ENCODE measurements at regions not wholly inside any gene's neighbourhood (a gene's known extent, or its start where the extent isn't known, plus 50 kb on each side); places are given as distances from the start of the nearest gene placed in this dataset.

DNA sequence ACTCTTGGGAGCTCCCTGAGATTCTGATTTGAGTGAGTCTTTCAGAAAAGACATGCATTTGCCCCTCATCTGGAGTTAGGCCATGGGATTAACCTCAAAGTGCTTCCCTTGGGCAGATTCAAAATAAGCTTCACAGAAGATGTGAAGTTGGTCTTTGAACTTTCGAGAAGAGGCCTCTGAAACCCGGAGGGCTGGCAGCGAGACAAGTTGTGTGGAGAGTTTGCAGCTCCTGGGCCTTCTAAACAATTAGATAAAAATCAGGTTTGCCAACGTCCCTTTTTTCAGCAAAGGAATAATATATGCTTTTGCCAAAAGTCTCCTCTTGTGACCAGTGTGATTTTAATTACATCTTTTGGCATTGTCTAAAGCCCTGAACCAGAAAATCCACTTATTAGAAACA lies 489.7 kb downstream of the SOX11 start:
- FAIRE-seq (no peak), DNase-seq (ENCODE audit: low read depth) (peak; percentile 18)
- Histone ChIP-seq H3K4me2 (ENCODE audit: low read length) (peak overlapping the region; percentile 76), H3K4me1 (ENCODE audit: insufficient read depth, low read length) (peaks cover 25% of the 10 kb centered on the region), H3K4me3 (ENCODE audit: insufficient read depth, low read depth, low read length) (peak overlapping the region; percentile 14), H3K27ac (ENCODE audit: low read depth, low read length) (peak overlapping the region; percentile 47), H3K9me3 (ENCODE audit: insufficient read depth, low read depth, low read length) (no peaks in the 10 kb centered on the region), H4K20me1 (ENCODE audit: insufficient read depth, low read length) (no peaks in the 10 kb centered on the region), H3K27me3 (ENCODE audit: insufficient read depth, low read length) (no peaks in the 10 kb centered on the region), H3K79me2 (ENCODE audit: insufficient read depth, low read length) (no peaks in the 10 kb centered on the region), H2AFZ (ENCODE audit: low read depth, low read length) (no peak overlapping the region), H3K36me3 (ENCODE audit: insufficient read depth, low read length) (no peaks in the 10 kb centered on the region), H3K9ac (ENCODE audit: low read length) (peak overlapping the region; percentile 9)
- Mint-ChIP-seq H3K9me3 (ENCODE audit: unreplicated experiment) (peaks cover 2% of the 10 kb centered on the region), H3K4me1 (ENCODE audit: low read depth, unreplicated experiment) (peaks cover 9% of the 10 kb centered on the region), H3K27me3 (ENCODE audit: low read depth, unreplicated experiment) (no peaks in the 10 kb centered on the region), H3K27ac (ENCODE audit: unreplicated experiment) (no peak overlapping the region), H3K4me3 (ENCODE audit: unreplicated experiment) (no peak overlapping the region), H3K36me3 (ENCODE audit: low read depth, unreplicated experiment) (no peaks in the 10 kb centered on the region)
- TF ChIP-seq, protein P1, sequence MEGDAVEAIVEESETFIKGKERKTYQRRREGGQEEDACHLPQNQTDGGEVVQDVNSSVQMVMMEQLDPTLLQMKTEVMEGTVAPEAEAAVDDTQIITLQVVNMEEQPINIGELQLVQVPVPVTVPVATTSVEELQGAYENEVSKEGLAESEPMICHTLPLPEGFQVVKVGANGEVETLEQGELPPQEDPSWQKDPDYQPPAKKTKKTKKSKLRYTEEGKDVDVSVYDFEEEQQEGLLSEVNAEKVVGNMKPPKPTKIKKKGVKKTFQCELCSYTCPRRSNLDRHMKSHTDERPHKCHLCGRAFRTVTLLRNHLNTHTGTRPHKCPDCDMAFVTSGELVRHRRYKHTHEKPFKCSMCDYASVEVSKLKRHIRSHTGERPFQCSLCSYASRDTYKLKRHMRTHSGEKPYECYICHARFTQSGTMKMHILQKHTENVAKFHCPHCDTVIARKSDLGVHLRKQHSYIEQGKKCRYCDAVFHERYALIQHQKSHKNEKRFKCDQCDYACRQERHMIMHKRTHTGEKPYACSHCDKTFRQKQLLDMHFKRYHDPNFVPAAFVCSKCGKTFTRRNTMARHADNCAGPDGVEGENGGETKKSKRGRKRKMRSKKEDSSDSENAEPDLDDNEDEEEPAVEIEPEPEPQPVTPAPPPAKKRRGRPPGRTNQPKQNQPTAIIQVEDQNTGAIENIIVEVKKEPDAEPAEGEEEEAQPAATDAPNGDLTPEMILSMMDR (IDR thresholded peaks at IDR 0.05; ENCODE audit: insufficient read depth, low read depth, low read length): no peak
- no peak for TF ChIP-seq EZH2 (IDR thresholded peaks at IDR 0.05; ENCODE audit: insufficient read depth, low read length)

- H3K27me3 ChIP-seq (ENCODE audit: insufficient read depth, low read length): no peaks in the 10 kb centered on the region
- H3K79me2 ChIP-seq (ENCODE audit: insufficient read depth, low read length): no peaks in the 10 kb centered on the region
- FAIRE-seq (peak; percentile 9), DNase-seq (ENCODE audit: low read depth) (no peak)
- H3K4me1 Mint-ChIP-seq (ENCODE audit: low read depth, unreplicated experiment): peaks cover 13% of the 10 kb centered on the region
- H3K9ac ChIP-seq (ENCODE audit: low read length): no peak overlapping the region
- H3K9me3 Mint-ChIP-seq (ENCODE audit: unreplicated experiment): peaks cover 2% of the 10 kb centered on the region
- H3K36me3 Mint-ChIP-seq (ENCODE audit: low read depth, unreplicated experiment): no peaks in the 10 kb centered on the region
- H3K27ac ChIP-seq (ENCODE audit: low read depth, low read length): no peak overlapping the region
- no peak for TF ChIP-seq EZH2 (IDR thresholded peaks at IDR 0.05; ENCODE audit: insufficient read depth, low read length)
- TF ChIP-seq, protein P1 (IDR thresholded peaks at IDR 0.05; ENCODE audit: insufficient read depth, low read depth, low read length): no peak
- H3K9me3 ChIP-seq (ENCODE audit: insufficient read depth, low read depth, low read length): no peaks in the 10 kb centered on the region
- H3K27ac Mint-ChIP-seq (ENCODE audit: unreplicated experiment): no peak overlapping the region
- H3K4me1 ChIP-seq (ENCODE audit: insufficient read depth, low read length): peaks cover 29% of the 10 kb centered on the region
- H3K4me3 Mint-ChIP-seq (ENCODE audit: unreplicated experiment): no peak overlapping the region
- H2AFZ ChIP-seq (ENCODE audit: low read depth, low read length): no peak overlapping the region
- no peak overlapping the region for H3K4me3 ChIP-seq (ENCODE audit: insufficient read depth, low read depth, low read length)
- no peaks in the 10 kb centered on the region for H3K27me3 Mint-ChIP-seq (ENCODE audit: low read depth, unreplicated experiment)
- H4K20me1 ChIP-seq (ENCODE audit: insufficient read depth, low read length): no peaks in the 10 kb centered on the region
- no peaks in the 10 kb centered on the region for H3K36me3 ChIP-seq (ENCODE audit: insufficient read depth, low read length)
- H3K4me2 ChIP-seq (ENCODE audit: low read length): no peak overlapping the region
Observed at GRCh38 chr2:6183226-6183625, 491.0 kb downstream of the SOX11 start.

GRCh38 chr2:6184532-6185292 lies 492.5 kb downstream of the SOX11 start:
- no peaks in the 10 kb centered on the region for H3K27me3 Mint-ChIP-seq (ENCODE audit: low read depth, unreplicated experiment)
- no peak overlapping the region for H3K4me3 ChIP-seq (ENCODE audit: insufficient read depth, low read depth, low read length)
- peak; percentile 76 for DNase-seq (ENCODE audit: low read depth)
- H3K27ac Mint-ChIP-seq (ENCODE audit: unreplicated experiment): peak overlapping the region; percentile 16
- H3K27ac ChIP-seq (ENCODE audit: low read depth, low read length): peak overlapping the region; percentile 21
- no peaks in the 10 kb centered on the region for H3K27me3 ChIP-seq (ENCODE audit: insufficient read depth, low read length)
- H3K9me3 Mint-ChIP-seq (ENCODE audit: unreplicated experiment): peaks cover 2% of the 10 kb centered on the region
- H3K9ac ChIP-seq (ENCODE audit: low read length): no peak overlapping the region
- no peaks in the 10 kb centered on the region for H3K9me3 ChIP-seq (ENCODE audit: insufficient read depth, low read depth, low read length)
- H3K36me3 Mint-ChIP-seq (ENCODE audit: low read depth, unreplicated experiment): no peaks in the 10 kb centered on the region
- H3K79me2 ChIP-seq (ENCODE audit: insufficient read depth, low read length): no peaks in the 10 kb centered on the region
- FAIRE-seq: no peak
- H2AFZ ChIP-seq (ENCODE audit: low read depth, low read length): no peak overlapping the region
- H3K4me1 Mint-ChIP-seq (ENCODE audit: low read depth, unreplicated experiment): peaks cover 13% of the 10 kb centered on the region
- H3K4me2 ChIP-seq (ENCODE audit: low read length): peak overlapping the region; percentile 70
- no peak overlapping the region for H3K4me3 Mint-ChIP-seq (ENCODE audit: unreplicated experiment)
- TF ChIP-seq, protein P1 (IDR thresholded peaks at IDR 0.05; ENCODE audit: insufficient read depth, low read depth, low read length): no peak
- TF ChIP-seq EZH2 (IDR thresholded peaks at IDR 0.05; ENCODE audit: insufficient read depth, low read length): no peak
- no peaks in the 10 kb centered on the region for H4K20me1 ChIP-seq (ENCODE audit: insufficient read depth, low read length)
- peaks cover 29% of the 10 kb centered on the region for H3K4me1 ChIP-seq (ENCODE audit: insufficient read depth, low read length)
- H3K36me3 ChIP-seq (ENCODE audit: insufficient read depth, low read length): no peaks in the 10 kb centered on the region
